ENCODE measurements at regions not wholly inside any gene's neighbourhood (a gene's known extent, or its start where the extent isn't known, plus 50 kb on each side); places are given as distances from the start of the nearest gene placed in this dataset.

DNA sequence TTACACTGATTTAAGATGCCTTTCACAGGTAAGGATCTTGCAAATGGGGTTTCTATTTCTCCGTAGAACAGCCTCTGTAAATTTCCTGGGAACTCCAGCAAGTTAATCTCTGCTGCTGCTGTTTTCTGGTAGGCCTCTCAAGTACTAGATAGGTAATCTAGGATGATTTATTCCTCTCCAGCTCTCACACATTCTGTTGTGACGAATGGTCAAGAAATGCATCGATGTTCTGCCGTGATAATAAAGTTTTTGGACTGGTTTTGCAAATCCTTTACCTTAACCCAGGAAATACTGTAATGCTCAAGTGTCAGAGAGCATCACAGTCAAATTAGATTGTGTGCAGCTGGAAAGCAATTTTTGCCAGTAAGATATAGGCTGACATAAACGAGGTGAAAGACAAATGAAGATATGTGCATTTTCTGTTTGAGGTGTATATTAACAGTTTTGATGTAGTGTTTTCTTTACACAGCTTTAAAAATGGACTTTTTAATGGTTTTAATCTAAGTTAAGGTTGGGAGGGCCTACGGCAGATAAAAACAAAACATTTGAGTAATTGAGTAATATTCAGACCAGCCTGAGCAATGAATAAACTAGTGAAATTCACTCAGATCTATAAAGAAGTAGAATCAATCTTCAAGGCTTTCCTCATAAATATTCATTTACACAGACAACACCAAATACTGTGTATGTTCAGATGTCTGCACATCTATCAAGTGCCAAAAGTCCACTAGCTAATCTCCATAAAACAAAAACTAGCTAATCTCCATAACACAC lies 300.6 kb upstream of the EDIL3 start:
- TF ChIP-seq NFYA (IDR thresholded peaks at IDR 0.05; ENCODE audit: borderline replicate concordance, low read depth, low read length) (no peak), CEBPB (IDR thresholded peaks at IDR 0.05; ENCODE audit: borderline replicate concordance in 1 of 2, low read depth in 2 of 2, low read length in 2 of 2) (no peak), SRF (IDR thresholded peaks at IDR 0.05; ENCODE audit: low read depth in 2 of 2, low read length in 2 of 2) (no peak), RAD51 (IDR thresholded peaks at IDR 0.05) (no peak), JUNB (IDR thresholded peaks at IDR 0.05) (no peak), TAF1 (IDR thresholded peaks at IDR 0.05; ENCODE audit: borderline replicate concordance, low read depth, low read length) (no peak), FOXK2 (IDR thresholded peaks at IDR 0.05) (no peak)
- TF ChIP-seq, protein P1, sequence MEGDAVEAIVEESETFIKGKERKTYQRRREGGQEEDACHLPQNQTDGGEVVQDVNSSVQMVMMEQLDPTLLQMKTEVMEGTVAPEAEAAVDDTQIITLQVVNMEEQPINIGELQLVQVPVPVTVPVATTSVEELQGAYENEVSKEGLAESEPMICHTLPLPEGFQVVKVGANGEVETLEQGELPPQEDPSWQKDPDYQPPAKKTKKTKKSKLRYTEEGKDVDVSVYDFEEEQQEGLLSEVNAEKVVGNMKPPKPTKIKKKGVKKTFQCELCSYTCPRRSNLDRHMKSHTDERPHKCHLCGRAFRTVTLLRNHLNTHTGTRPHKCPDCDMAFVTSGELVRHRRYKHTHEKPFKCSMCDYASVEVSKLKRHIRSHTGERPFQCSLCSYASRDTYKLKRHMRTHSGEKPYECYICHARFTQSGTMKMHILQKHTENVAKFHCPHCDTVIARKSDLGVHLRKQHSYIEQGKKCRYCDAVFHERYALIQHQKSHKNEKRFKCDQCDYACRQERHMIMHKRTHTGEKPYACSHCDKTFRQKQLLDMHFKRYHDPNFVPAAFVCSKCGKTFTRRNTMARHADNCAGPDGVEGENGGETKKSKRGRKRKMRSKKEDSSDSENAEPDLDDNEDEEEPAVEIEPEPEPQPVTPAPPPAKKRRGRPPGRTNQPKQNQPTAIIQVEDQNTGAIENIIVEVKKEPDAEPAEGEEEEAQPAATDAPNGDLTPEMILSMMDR (IDR thresholded peaks at IDR 0.05 in 2 of 3, conservative IDR thresholded peaks at IDR 0.05 in 1 of 3; ENCODE audit: control insufficient read depth in 2 of 3, extremely low read depth in 1 of 3, insufficient read depth in 1 of 3, low read depth in 3 of 3, low read length in 3 of 3) = no peak
- TF ChIP-seq, protein P2, sequence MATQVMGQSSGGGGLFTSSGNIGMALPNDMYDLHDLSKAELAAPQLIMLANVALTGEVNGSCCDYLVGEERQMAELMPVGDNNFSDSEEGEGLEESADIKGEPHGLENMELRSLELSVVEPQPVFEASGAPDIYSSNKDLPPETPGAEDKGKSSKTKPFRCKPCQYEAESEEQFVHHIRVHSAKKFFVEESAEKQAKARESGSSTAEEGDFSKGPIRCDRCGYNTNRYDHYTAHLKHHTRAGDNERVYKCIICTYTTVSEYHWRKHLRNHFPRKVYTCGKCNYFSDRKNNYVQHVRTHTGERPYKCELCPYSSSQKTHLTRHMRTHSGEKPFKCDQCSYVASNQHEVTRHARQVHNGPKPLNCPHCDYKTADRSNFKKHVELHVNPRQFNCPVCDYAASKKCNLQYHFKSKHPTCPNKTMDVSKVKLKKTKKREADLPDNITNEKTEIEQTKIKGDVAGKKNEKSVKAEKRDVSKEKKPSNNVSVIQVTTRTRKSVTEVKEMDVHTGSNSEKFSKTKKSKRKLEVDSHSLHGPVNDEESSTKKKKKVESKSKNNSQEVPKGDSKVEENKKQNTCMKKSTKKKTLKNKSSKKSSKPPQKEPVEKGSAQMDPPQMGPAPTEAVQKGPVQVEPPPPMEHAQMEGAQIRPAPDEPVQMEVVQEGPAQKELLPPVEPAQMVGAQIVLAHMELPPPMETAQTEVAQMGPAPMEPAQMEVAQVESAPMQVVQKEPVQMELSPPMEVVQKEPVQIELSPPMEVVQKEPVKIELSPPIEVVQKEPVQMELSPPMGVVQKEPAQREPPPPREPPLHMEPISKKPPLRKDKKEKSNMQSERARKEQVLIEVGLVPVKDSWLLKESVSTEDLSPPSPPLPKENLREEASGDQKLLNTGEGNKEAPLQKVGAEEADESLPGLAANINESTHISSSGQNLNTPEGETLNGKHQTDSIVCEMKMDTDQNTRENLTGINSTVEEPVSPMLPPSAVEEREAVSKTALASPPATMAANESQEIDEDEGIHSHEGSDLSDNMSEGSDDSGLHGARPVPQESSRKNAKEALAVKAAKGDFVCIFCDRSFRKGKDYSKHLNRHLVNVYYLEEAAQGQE (IDR thresholded peaks at IDR 0.05; ENCODE audit: low read depth, low read length) = no peak
